Ascending aorta (tissue), 2 donors: ENCODE measurements at regions not wholly inside any gene's neighbourhood (a gene's known extent, or its start where the extent isn't known, plus 50 kb on each side); places are given as distances from the start of the nearest gene placed in this dataset.
"Not testable (repeated sequence)": the region's sequence is repeated elsewhere in the genome, so short reads cannot be mapped to it uniquely, and the experiment has no call there.

Experiments
- DNase-seq, 2 donors: peaks; one replicate each; pipeline ENCODE4 v3.0.0-alpha.2; 2019; ENCODE audit warnings: low spot score in 2 of 2
- H3K27ac ChIP-seq, 2 donors: fragments of 200-600 bp; sonication (generic); one replicate each; pipeline ENCODE4 v1.5.1; 2016 to 2017; ENCODE audit warnings: mild to moderate bottlenecking in 1 of 2
- H3K27me3 ChIP-seq: fragments of 200-600 bp; sonication (generic); one replicate; pipeline ENCODE4 v1.5.1; 2017
- H3K36me3 ChIP-seq, 2 donors: fragments of 200-600 bp; sonication (generic); one replicate each; pipeline ENCODE4 v1.5.1; 2016
- H3K4me1 ChIP-seq, 2 donors: fragments of 200-600 bp; sonication (generic); one replicate each; pipeline ENCODE4 v1.5.1; 2016 to 2017; ENCODE audit warnings: mild to moderate bottlenecking in 1 of 2
- H3K4me3 ChIP-seq, 2 donors: fragments of 200-600 bp; sonication (generic); one replicate each; pipeline ENCODE4 v1.5.1; 2016 to 2017; ENCODE audit warnings: mild to moderate bottlenecking in 1 of 2
- H3K9me3 ChIP-seq, 2 donors: fragments of 200-600 bp; sonication (generic); one replicate each; pipeline ENCODE4 v1.5.1; 2016
- intact Hi-C: fragments of 100-400 bp; cut with DNase I; formaldehyde crosslinking; loops from one replicate; pipeline ENCODE4 v1.15.1; 2023
- TF ChIP-seq, protein P1 (sequence below), 3 experiments: fragments of 200-600 bp in 2 of 3; fragments of 450-650 bp in 1 of 3; sonication (generic) in 2 of 3; IDR thresholded peaks; one replicate each; pipeline ENCODE4 v1.5.1; 2016 to 2019; ENCODE audit warnings: antibody characterized with exemption in 3 of 3, mild to moderate bottlenecking in 1 of 3, moderate library complexity in 1 of 3

DNA sequence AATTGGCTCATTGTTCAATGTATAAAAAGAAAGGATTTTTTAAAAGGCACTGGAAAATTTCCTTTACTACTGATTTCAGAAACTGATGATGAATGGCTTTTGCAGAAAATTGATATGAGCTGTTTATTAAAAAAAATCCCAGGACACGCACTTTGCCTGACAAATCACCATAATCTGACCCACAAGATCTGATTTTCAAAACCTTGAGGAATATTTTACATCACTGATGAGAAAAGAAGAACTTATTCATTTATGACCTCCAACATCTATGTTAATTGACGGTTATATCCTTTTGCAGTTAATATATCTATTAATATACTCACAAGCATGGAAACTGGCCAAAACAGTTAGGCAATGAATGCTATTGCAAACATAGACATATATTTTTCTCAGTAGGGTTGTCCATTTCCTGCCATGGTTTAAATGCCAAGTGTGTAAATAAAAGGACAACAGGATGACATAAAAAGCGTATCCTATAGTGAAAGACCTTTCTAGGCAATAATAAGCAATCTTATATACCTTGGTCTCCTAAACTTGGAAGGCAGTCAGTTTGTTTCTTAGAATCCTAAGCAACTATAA is 109.7 kb upstream of the SLC7A14 start:
- DNase-seq = no peak
- TF ChIP-seq, protein P1, sequence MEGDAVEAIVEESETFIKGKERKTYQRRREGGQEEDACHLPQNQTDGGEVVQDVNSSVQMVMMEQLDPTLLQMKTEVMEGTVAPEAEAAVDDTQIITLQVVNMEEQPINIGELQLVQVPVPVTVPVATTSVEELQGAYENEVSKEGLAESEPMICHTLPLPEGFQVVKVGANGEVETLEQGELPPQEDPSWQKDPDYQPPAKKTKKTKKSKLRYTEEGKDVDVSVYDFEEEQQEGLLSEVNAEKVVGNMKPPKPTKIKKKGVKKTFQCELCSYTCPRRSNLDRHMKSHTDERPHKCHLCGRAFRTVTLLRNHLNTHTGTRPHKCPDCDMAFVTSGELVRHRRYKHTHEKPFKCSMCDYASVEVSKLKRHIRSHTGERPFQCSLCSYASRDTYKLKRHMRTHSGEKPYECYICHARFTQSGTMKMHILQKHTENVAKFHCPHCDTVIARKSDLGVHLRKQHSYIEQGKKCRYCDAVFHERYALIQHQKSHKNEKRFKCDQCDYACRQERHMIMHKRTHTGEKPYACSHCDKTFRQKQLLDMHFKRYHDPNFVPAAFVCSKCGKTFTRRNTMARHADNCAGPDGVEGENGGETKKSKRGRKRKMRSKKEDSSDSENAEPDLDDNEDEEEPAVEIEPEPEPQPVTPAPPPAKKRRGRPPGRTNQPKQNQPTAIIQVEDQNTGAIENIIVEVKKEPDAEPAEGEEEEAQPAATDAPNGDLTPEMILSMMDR (IDR thresholded peaks at IDR 0.05) = no peak
- H3K4me1 ChIP-seq = peaks cover 0 to 7% of the 10 kb centered on the region in 2 donors
- no peaks in the 10 kb centered on the region for H3K9me3 ChIP-seq
- no peaks in the 10 kb centered on the region for H3K36me3 ChIP-seq
- no peak overlapping the region for H3K27ac ChIP-seq
- H3K4me3 ChIP-seq = no peak overlapping the region
- H3K27me3 ChIP-seq = no peaks in the 10 kb centered on the region
- intact Hi-C loops = no loop called here

GRCh38 chr3:170692720-170693119 is 106.8 kb upstream of the SLC7A14 start:
- DNase-seq = no peak
- H3K9me3 ChIP-seq = no peaks in the 10 kb centered on the region
- no peak overlapping the region for H3K27ac ChIP-seq
- TF ChIP-seq, protein P1 (IDR thresholded peaks at IDR 0.05) = no peak
- peaks cover 3 to 11% of the 10 kb centered on the region in 2 donors for H3K4me1 ChIP-seq
- H3K36me3 ChIP-seq = no peaks in the 10 kb centered on the region
- H3K27me3 ChIP-seq = no peaks in the 10 kb centered on the region
- no peak overlapping the region for H3K4me3 ChIP-seq
- intact Hi-C loops = no loop called here

DNA sequence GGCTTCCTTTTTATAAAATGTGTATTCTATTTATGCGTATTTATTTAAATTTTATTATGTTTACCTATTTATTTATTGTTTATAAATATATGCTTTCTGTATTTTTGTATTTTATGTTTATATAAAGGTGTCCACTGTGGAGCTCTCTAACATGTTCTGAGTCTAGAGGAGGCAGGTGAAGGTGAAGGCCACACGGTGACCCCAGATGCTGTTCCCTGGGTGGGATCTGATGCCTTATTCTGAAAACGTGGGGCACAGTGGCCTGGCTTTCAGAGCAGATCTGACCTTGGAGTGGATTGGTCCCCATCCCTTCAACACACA is 104.7 kb upstream of the SLC7A14 start:
- TF ChIP-seq, protein P1 (IDR thresholded peaks at IDR 0.05) = no peak
- DNase-seq = no peak
- no peaks in the 10 kb centered on the region for H3K27me3 ChIP-seq
- H3K4me3 ChIP-seq = no peak overlapping the region
- peak overlapping the region in 1 of 2 donors; percentile 69 for H3K27ac ChIP-seq
- H3K36me3 ChIP-seq = no peaks in the 10 kb centered on the region
- no peaks in the 10 kb centered on the region for H3K9me3 ChIP-seq
- H3K4me1 ChIP-seq = peaks cover 3 to 11% of the 10 kb centered on the region in 2 donors
- intact Hi-C loops = no loop called here

GRCh38 chr3:170689893-170690660 is 104.2 kb upstream of the SLC7A14 start:
- Histone ChIP-seq H3K27me3 (no peaks in the 10 kb centered on the region), H3K9me3 (no peaks in the 10 kb centered on the region), H3K27ac (peak overlapping the region; percentile 50 to 69), H3K36me3 (no peaks in the 10 kb centered on the region), H3K4me3 (no peak overlapping the region), H3K4me1 (peaks cover 3 to 11% of the 10 kb centered on the region in 2 donors)
- TF ChIP-seq, protein P1 (IDR thresholded peaks at IDR 0.05) = peak in 2 of 3 experiments; percentile 29 to 48
- intact Hi-C loops = loop anchor here (5.0 kb wide), 1 partner anchor 62 kb away; no protein-coding TSS in a partner anchor
- DNase-seq = peak in 1 of 2 donors; percentile 66

DNA sequence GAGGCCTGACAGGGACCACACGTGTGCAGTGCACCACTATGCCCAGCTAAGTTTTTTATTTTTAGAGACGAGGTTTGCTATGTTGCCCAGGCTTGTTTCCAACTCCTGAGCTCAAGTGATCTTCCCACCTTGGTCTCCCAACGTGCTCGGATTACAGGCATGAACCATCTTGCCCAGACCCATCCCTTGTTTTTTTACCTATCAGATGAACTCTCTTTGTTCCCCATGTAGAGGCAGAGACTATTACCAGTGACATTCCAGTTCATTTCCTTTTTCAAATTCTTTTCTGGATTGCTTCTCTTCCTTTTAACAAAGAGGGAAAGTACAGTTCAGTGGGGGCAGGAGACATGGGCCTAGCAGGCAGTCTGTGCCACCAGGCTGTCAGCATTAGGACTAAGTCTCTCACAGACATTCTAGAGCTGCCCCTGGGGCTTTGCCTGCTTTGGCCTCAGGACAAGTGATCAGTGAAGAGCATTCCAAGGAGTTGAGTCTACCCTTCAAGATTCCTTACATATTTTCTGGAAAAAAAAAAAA is 103.5 kb upstream of the SLC7A14 start:
- Histone ChIP-seq H3K36me3 (no peaks in the 10 kb centered on the region), H3K4me3 (no peak overlapping the region), H3K9me3 (no peaks in the 10 kb centered on the region), H3K27me3 (no peaks in the 10 kb centered on the region), H3K4me1 (peaks cover 3 to 11% of the 10 kb centered on the region in 2 donors), H3K27ac (peak overlapping the region; percentile 50 to 69)
- TF ChIP-seq, protein P1 (IDR thresholded peaks at IDR 0.05) = no peak
- peak in 1 of 2 donors; percentile 81 for DNase-seq
- intact Hi-C loops = loop anchor here (5.0 kb wide), 1 partner anchor 63 kb away; no protein-coding TSS in a partner anchor

GRCh38 chr3:170688222-170688621 is 102.3 kb upstream of the SLC7A14 start:
- Histone ChIP-seq H3K27ac (peak overlapping the region in 1 of 2 donors; percentile 69), H3K4me1 (peaks cover 3 to 11% of the 10 kb centered on the region in 2 donors)
- H3K4me3 ChIP-seq, H3K9me3 ChIP-seq, H3K27me3 ChIP-seq, DNase-seq, H3K36me3 ChIP-seq: not testable (repeated sequence)
- intact Hi-C loops = loop anchor here (5.0 kb wide), 1 partner anchor 64 kb away; no protein-coding TSS in a partner anchor
